ENCODE measurements at regions not wholly inside any gene's neighbourhood (a gene's known extent, or its start where the extent isn't known, plus 50 kb on each side); places are given as distances from the start of the nearest gene placed in this dataset.
A peak's percentile ranks its signal among the peaks of the same experiment; 100 is the strongest.

DNA sequence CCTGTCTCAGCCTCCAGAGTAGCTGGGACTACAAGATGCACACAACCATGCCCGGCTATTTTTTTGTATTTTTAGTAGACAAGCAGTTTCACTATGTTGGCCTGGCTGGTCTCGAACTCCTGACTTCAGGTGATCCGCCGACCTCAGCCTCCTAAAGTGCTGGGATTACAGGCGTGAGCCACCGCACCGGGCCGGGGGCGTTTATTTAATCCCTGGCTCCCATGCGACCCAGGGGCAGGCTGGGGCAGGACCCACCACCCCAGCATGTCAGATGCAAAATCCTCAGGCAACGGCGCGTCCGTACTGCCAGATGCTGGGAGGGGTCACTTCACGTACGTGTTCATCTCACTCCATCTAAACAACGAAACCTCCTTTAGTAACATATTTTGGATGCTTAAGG is 518.7 kb upstream of the NOX3 start:
- Histone ChIP-seq H3K36me3 (no peaks in the 10 kb centered on the region), H3K4me1 (peaks cover 13% of the 10 kb centered on the region), H3K27me3 (no peaks in the 10 kb centered on the region), H3K9me3 (no peaks in the 10 kb centered on the region; the same call in 1 of the 2 replicates), H3K4me3 (ENCODE audit: low read depth, low read length) (no peak overlapping the region)
- TF ChIP-seq, protein P1, sequence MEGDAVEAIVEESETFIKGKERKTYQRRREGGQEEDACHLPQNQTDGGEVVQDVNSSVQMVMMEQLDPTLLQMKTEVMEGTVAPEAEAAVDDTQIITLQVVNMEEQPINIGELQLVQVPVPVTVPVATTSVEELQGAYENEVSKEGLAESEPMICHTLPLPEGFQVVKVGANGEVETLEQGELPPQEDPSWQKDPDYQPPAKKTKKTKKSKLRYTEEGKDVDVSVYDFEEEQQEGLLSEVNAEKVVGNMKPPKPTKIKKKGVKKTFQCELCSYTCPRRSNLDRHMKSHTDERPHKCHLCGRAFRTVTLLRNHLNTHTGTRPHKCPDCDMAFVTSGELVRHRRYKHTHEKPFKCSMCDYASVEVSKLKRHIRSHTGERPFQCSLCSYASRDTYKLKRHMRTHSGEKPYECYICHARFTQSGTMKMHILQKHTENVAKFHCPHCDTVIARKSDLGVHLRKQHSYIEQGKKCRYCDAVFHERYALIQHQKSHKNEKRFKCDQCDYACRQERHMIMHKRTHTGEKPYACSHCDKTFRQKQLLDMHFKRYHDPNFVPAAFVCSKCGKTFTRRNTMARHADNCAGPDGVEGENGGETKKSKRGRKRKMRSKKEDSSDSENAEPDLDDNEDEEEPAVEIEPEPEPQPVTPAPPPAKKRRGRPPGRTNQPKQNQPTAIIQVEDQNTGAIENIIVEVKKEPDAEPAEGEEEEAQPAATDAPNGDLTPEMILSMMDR (IDR thresholded peaks at IDR 0.05; ENCODE audit: low read depth, low read length), result no peak
- DNase-seq, result no peak

DNA sequence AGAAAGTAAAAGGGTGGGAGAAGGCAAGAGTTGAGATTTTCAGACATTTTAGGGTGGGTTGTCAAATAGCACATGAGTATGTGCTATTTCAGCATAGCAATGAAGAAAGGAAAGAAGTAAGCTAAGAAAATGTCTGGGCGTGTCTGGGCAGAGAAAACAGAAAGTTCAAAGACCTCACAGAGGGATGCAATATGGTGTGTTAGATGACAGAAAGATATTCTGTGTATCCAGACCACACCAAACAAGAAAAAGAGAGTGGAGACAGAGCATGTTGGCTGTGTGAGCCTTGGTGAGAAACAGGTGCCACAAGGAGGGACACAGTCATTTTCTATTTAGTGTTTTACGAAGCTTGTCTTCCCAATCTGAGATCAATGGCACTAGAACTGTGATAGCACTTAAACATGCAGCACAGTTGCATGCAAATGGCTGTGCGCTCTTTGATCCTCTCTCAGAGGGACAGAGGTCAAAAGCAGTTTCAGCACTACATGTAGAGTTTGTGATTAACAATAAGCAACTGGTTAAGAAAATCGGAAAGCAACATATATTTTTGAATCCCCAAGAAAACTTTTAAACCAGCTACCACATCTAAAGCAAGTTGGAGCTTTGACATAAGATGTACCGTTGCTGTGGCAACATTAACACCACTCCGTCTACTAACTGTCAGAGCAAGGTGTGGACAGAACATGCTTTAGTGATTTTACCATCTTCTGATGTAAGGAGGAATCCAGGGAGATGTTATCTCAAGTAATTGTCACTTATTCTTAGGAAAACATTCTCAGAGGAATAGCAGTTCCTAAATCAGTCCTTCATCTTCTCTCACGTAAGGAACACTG is 515.5 kb upstream of the NOX3 start:
- no peaks in the 10 kb centered on the region for H3K27me3 ChIP-seq
- peaks cover 30% of the 10 kb centered on the region for H3K4me1 ChIP-seq
- TF ChIP-seq, protein P1 (IDR thresholded peaks at IDR 0.05; ENCODE audit: low read depth, low read length), result no peak
- no peaks in the 10 kb centered on the region; the same call in 1 of the 2 replicates for H3K9me3 ChIP-seq
- DNase-seq, result no peak
- no peaks in the 10 kb centered on the region for H3K36me3 ChIP-seq
- H3K4me3 ChIP-seq (ENCODE audit: low read depth, low read length), result no peak overlapping the region

DNA sequence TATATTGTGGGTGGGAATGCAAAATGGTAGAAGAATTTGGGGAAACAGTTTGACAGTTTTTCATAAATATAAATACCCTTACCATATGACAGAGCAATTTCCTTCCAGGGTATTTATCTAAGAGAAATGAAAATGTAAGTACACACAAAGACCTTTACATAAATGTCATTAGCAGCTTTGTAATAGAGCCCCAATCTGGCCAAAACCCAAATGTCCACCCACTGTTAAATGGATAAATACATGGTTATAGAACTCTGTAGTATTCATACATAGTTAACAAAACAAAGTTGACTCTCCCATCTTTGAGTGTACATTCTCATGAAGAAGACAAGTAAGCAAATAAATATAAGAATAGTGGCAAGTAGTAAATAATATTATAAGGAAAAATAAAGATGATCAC is 514.8 kb upstream of the NOX3 start:
- Histone ChIP-seq H3K4me1 (peaks cover 29% of the 10 kb centered on the region), H3K27me3 (no peaks in the 10 kb centered on the region), H3K36me3 (no peaks in the 10 kb centered on the region), H3K4me3 (ENCODE audit: low read depth, low read length) (no peak overlapping the region), H3K9me3 (no peaks in the 10 kb centered on the region; the same call in 1 of the 2 replicates)
- TF ChIP-seq, protein P1 (IDR thresholded peaks at IDR 0.05; ENCODE audit: low read depth, low read length), result no peak
- DNase-seq, result no peak

DNA sequence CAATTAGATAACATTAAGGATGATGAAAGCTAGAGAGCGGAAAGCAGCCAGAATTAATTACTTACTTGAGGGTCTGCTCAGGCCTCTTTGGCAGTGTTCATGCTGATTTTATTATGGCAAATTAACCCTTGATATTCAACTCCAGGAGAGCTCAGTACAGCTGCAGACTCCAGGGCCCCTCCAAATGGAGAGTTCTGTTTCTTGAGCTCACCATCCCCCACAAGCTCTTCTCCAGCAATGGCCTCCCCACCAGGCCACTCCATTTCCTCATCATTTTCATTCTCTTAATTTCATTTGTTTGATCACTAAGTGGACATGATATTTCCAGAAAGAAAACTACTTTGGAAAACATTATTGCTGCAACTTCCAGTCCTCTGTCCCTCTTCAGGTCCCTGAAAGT is 513.3 kb upstream of the NOX3 start:
- H3K36me3 ChIP-seq, result no peaks in the 10 kb centered on the region
- DNase-seq, result peak; percentile 79

DNA sequence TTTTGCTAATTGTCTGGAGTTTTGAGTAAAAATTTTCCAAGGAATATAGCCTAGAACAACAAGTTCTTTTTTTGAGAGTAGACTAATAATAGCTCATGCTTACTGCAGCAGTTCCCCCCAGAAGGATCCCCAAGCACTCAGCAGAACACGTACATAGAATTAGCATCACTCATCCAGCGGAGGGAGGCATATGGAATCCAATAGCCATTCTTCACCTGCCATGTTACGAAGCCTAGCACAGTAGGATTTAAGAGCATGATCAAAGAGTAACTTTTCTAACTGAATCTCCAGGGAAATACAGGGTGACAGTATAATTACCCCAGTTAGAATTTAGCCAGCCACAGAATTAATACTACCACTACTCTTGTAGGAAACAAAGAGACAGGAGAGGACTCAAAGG is 511.7 kb upstream of the NOX3 start:
- DNase-seq, result no peak
- Histone ChIP-seq H3K4me1 (peaks cover 25% of the 10 kb centered on the region), H3K4me3 (ENCODE audit: low read depth, low read length) (no peak overlapping the region), H3K36me3 (no peaks in the 10 kb centered on the region), H3K9me3 (no peaks in the 10 kb centered on the region), H3K27me3 (no peaks in the 10 kb centered on the region)
- TF ChIP-seq, protein P1 (IDR thresholded peaks at IDR 0.05; ENCODE audit: low read depth, low read length), result no peak

More for the DNA sequence above, 513.3 kb upstream of the NOX3 start:
- Histone ChIP-seq H3K4me1 (peaks cover 25% of the 10 kb centered on the region), H3K27me3 (no peaks in the 10 kb centered on the region), H3K9me3 (no peaks in the 10 kb centered on the region), H3K4me3 (ENCODE audit: low read depth, low read length) (no peak overlapping the region)
- TF ChIP-seq, protein P1 (IDR thresholded peaks at IDR 0.05; ENCODE audit: low read depth, low read length), result no peak

DNA sequence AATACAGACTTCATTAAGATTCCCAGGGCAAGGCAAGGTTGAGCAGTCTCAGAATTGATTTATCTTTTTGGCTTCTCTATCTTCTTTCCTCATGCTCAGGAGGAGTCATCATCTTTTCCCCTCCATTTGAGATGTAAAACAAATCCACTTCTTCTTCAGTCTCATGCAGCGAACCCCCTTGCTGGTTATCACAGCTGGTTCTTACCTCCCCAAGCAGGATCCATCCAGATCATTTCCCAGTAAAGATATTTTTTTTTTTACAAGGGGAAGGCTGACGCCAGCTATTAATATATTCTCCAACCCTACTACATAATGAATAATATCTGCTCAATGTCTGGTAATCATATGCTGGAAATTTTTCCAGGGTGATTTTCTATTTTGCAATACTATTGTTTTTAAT is 508.9 kb upstream of the NOX3 start:
- DNase-seq, result no peak
- H3K9me3 ChIP-seq, result no peaks in the 10 kb centered on the region
- no peaks in the 10 kb centered on the region for H3K27me3 ChIP-seq
- no peaks in the 10 kb centered on the region for H3K36me3 ChIP-seq
- H3K4me1 ChIP-seq, result peaks cover 19% of the 10 kb centered on the region
- H3K4me3 ChIP-seq (ENCODE audit: low read depth, low read length), result no peak overlapping the region
- TF ChIP-seq, protein P1 (IDR thresholded peaks at IDR 0.05; ENCODE audit: low read depth, low read length), result no peak

Data from BE2C (cell line).